ENCODE measurements at regions not wholly inside any gene's neighbourhood (a gene's known extent, or its start where the extent isn't known, plus 50 kb on each side); places are given as distances from the start of the nearest gene placed in this dataset.

- Histone ChIP-seq H3K4me2 (ENCODE audit: low read depth, low read length) (no peak overlapping the region), H4K91ac (ENCODE audit: insufficient read depth, low read depth, low read length) (no peak overlapping the region), H2BK20ac (ENCODE audit: low read depth, low read length) (no peak overlapping the region), H3K14ac (replicated peaks; ENCODE audit: low read depth, low read length) (no peak overlapping the region), H2BK5ac (ENCODE audit: low read depth, low read length, poor library complexity, severe bottlenecking) (no peak overlapping the region), H4K20me1 (ENCODE audit: insufficient read depth, low read length) (no peaks in the 10 kb centered on the region), H3K9ac (ENCODE audit: low read depth, low read length) (no peak overlapping the region), H3K27ac (ENCODE audit: insufficient read depth, low read length) (no peak overlapping the region), H3K18ac (ENCODE audit: low read depth, low read length) (no peak overlapping the region), H2AFZ (replicated peaks; ENCODE audit: low read length, poor library complexity) (no peak overlapping the region), H3K36me3 (ENCODE audit: control insufficient read depth, insufficient read depth, low read length) (no peaks in the 10 kb centered on the region), H2BK120ac (ENCODE audit: low read depth, low read length) (no peak overlapping the region), H4K5ac (ENCODE audit: low read depth, low read length) (no peak overlapping the region), H3K23ac (ENCODE audit: low read depth, low read length) (no peak overlapping the region), H2BK15ac (ENCODE audit: low read depth, low read length) (no peak overlapping the region), H3K4ac (ENCODE audit: low read depth, low read length) (no peak overlapping the region), H3K56ac (ENCODE audit: extremely low read depth, insufficient read depth, low read length) (no peak overlapping the region), H4K8ac (ENCODE audit: low read depth in 2 of 2, low read length in 2 of 2) (no peak overlapping the region), H3K4me3 (ENCODE audit: insufficient read depth, low read depth, low read length) (no peak overlapping the region), H2AK5ac (ENCODE audit: low read depth, low read length) (no peak overlapping the region), H3K79me1 (ENCODE audit: low read depth in 1 of 2, low read length in 2 of 2) (no peaks in the 10 kb centered on the region), H3K9me3 (ENCODE audit: control insufficient read depth, insufficient read depth, low read length) (no peaks in the 10 kb centered on the region; the same call in 1 of the 2 replicates), H3K4me1 (ENCODE audit: control insufficient read depth, insufficient read depth, low read length) (no peaks in the 10 kb centered on the region), H3K9me1 (ENCODE audit: insufficient read depth, low read length) (no peaks in the 10 kb centered on the region), H2AK9ac (replicated peaks; ENCODE audit: low read depth, low read length, poor library complexity) (no peak overlapping the region), H3K27me3 (ENCODE audit: control insufficient read depth, insufficient read depth, low read length) (no peaks in the 10 kb centered on the region)
- ChIA-PET CTCF (no interaction called here), POLR2A (ENCODE audit: unreplicated experiment) (no interaction called here)
- intact Hi-C loops (cut with micrococcal nuclease) (no loop called here), dilution Hi-C loops (cut with HindIII; ENCODE audit: low sequenced_read_pairs, unreplicated experiment) (no loop called here), in situ Hi-C loops (cut with MboI; ENCODE audit: low sequenced_read_pairs) (no loop called here)
- no peak for ATAC-seq (ENCODE audit: low read depth)
- no CpG with 5 or more reads among the region's 1 CpG for WGBS, 2 experiments (ENCODE audit: extremely low coverage in 2 of 2, insufficient read length in 1 of 2)
- no TSS peak for BruUV-seq (replicated peaks)
- TF ChIP-seq BHLHE40 (IDR thresholded peaks at IDR 0.05; ENCODE audit: low read depth, low read length) (no peak), ELK1 (IDR thresholded peaks at IDR 0.05; ENCODE audit: borderline replicate concordance, low read depth, low read length) (no peak), RAD21 (IDR thresholded peaks at IDR 0.05; ENCODE audit: low read length) (no peak), MAZ (IDR thresholded peaks at IDR 0.05; ENCODE audit: borderline replicate concordance, low read depth, low read length) (no peak), NFE2L2 (IDR thresholded peaks at IDR 0.05; ENCODE audit: low read depth, low read length) (no peak), CTCF (conservative IDR thresholded peaks at IDR 0.05; ENCODE audit: low read depth, low read length) (no peak), SMC3 (IDR thresholded peaks at IDR 0.05; ENCODE audit: low read depth, low read length) (no peak), CHD1 (IDR thresholded peaks at IDR 0.05; ENCODE audit: low read depth, low read length) (no peak), CEBPB (IDR thresholded peaks at IDR 0.05; ENCODE audit: low read depth, low read length) (no peak), POLR2A (IDR thresholded peaks at IDR 0.05; ENCODE audit: low read depth, low read length) (no peak), RCOR1 (IDR thresholded peaks at IDR 0.05; ENCODE audit: insufficient replicate concordance, low read length) (no peak), RFX5 (IDR thresholded peaks at IDR 0.05; ENCODE audit: low read depth, low read length) (no peak)
- DNase-seq = no peak
Observed at GRCh38 chr12:83536496-83536895, 849.8 kb downstream of the TMTC2 start.

All from IMR-90 (cell line).